H1 (cell line): ENCODE measurements at regions not wholly inside any gene's neighbourhood (a gene's known extent, or its start where the extent isn't known, plus 50 kb on each side); places are given as distances from the start of the nearest gene placed in this dataset.

Experiments
- CTCF ChIA-PET: fragments of 300-600 bp; sonication (Branson Sonifier 250); formaldehyde crosslinking; loops from one replicate; lab custom pipeline; 2021; ENCODE audit not compliant: partially characterized antibody; lab: Charles Lee
- POLR2A ChIA-PET: fragments of 300-600 bp; sonication (Branson Sonifier 250); formaldehyde crosslinking; loops from one replicate; lab custom pipeline; 2021; ENCODE audit warnings: inconsistent platforms; ENCODE audit not compliant: partially characterized antibody; lab: Charles Lee
- DNase-seq, 2 experiments: peaks; one replicate each; pipeline versions ENCODE4 v3.0.0 to v3.0.0-alpha.2; 2010 to 2022; ENCODE audit warnings: low spot score in 2 of 2, low read depth in 1 of 2, mixed read lengths in 1 of 2
- FAIRE-seq: peaks from 2 replicates; lab custom pipeline; 2011; peaks lifted over from hg19 to GRCh38; lab: Jason Lieb, UNC
- H2AFZ ChIP-seq: 2 replicates; pipeline ENCODE4 v1.8.1; 2012; ENCODE audit warnings: low read length, inconsistent platforms
- H2AK5ac ChIP-seq: 2 replicates; pipeline ENCODE4 v1.6.1; 2013; ENCODE audit warnings: low read depth, low read length
- H2BK120ac ChIP-seq: replicated peaks from 2 replicates; pipeline ENCODE3; 2013; ENCODE audit warnings: low read depth, low read length, inconsistent platforms
- H2BK12ac ChIP-seq: 2 replicates; pipeline ENCODE4 v1.6.1; 2013; ENCODE audit warnings: low read depth, low read length
- H2BK15ac ChIP-seq: 2 replicates; pipeline ENCODE4 v1.6.1; 2013; ENCODE audit warnings: low read length
- H2BK20ac ChIP-seq: 2 replicates; pipeline ENCODE4 v1.6.1; 2013; ENCODE audit warnings: low read length
- H2BK5ac ChIP-seq: 2 replicates; pipeline ENCODE4 v1.6.1; 2013; ENCODE audit warnings: low read depth, low read length
- H3K14ac ChIP-seq: 2 replicates; pipeline ENCODE4 v1.6.1; 2013; ENCODE audit warnings: inconsistent platforms; ENCODE audit not compliant: insufficient read length
- H3K18ac ChIP-seq: 2 replicates; pipeline ENCODE4 v1.6.1; 2013; ENCODE audit warnings: low read length; ENCODE audit errors: extremely low read depth
- H3K23ac ChIP-seq: 2 replicates; pipeline ENCODE4 v1.6.1; 2013; ENCODE audit warnings: inconsistent platforms; ENCODE audit not compliant: insufficient read length
- H3K23me2 ChIP-seq: 2 replicates; pipeline ENCODE4 v1.6.1; 2013; ENCODE audit warnings: low read depth, low read length
- H3K27ac ChIP-seq: 2 replicates; pipeline ENCODE4 v1.6.1; 2011; ENCODE audit warnings: low read depth, low read length, inconsistent platforms
- H3K27me3 ChIP-seq, 4 experiments: replicated peaks in 1 of 4; 1 replicate in 1 of 4; 2 replicates in 3 of 4; pipeline versions ENCODE4 v1.6.1 to v1.8.1; 2011 to 2013; ENCODE audit warnings: low read length in 3 of 4, mild to moderate bottlenecking in 3 of 4, inconsistent platforms in 2 of 4, mixed read lengths in 2 of 4, moderate library complexity in 1 of 4; ENCODE audit not compliant: control insufficient read depth in 3 of 4, insufficient read depth in 3 of 4; ENCODE audit errors: extremely low read depth in 1 of 4
- H3K36me3 ChIP-seq, 4 experiments: 2 replicates each; pipeline versions ENCODE4 v1.6.1 to v1.8.1; 2011 to 2013; ENCODE audit warnings: mild to moderate bottlenecking in 4 of 4, low read length in 3 of 4, moderate library complexity in 2 of 4, control low read depth in 1 of 4, inconsistent platforms in 1 of 4; ENCODE audit not compliant: insufficient read depth in 4 of 4, control insufficient read depth in 2 of 4
- H3K4ac ChIP-seq: replicated peaks from 2 replicates; pipeline ENCODE3; 2013; ENCODE audit warnings: low read length, low read depth, mixed read lengths, inconsistent platforms; ENCODE audit not compliant: insufficient read length
- H3K4me1 ChIP-seq, 4 experiments: replicated peaks in 1 of 4; 1 replicate in 1 of 4; 2 replicates in 3 of 4; pipeline versions ENCODE4 v1.6.1 to v1.8.1; 2011 to 2013; ENCODE audit warnings: low read length in 3 of 4, inconsistent platforms in 2 of 4, mixed read lengths in 1 of 4; ENCODE audit not compliant: insufficient read depth in 4 of 4, control insufficient read depth in 3 of 4
- H3K4me2 ChIP-seq, 2 experiments: 2 replicates each; pipeline versions ENCODE4 v1.6.1 to v1.8.1; 2011 to 2013; ENCODE audit warnings: low read depth in 2 of 2, low read length in 2 of 2, control low read depth in 1 of 2, inconsistent platforms in 1 of 2, mild to moderate bottlenecking in 1 of 2; ENCODE audit not compliant: insufficient read depth in 1 of 2
- H3K4me3 ChIP-seq, 4 experiments: fragments of 200-600, 300-600 bp in 1 of 4; sonication (generic), shearing (Covaris generic), sonication (Bioruptor Twin) in 1 of 4; 2 replicates each; pipeline versions ENCODE4 v1.5.1 to v1.8.1; 2011 to 2016; ENCODE audit warnings: low read length in 4 of 4, low read depth in 3 of 4, control low read depth in 2 of 4, inconsistent platforms in 2 of 4, mild to moderate bottlenecking in 2 of 4, mixed read lengths in 1 of 4, moderate library complexity in 1 of 4; ENCODE audit not compliant: insufficient read depth in 2 of 4; ENCODE audit errors: extremely low read depth in 1 of 4
- H3K56ac ChIP-seq: replicated peaks from 2 replicates; pipeline ENCODE3; 2013; ENCODE audit warnings: low read depth, mild to moderate bottlenecking, mixed read lengths, low read length, inconsistent platforms; ENCODE audit not compliant: insufficient read length
- H3K79me1 ChIP-seq: 2 replicates; pipeline ENCODE4 v1.6.1; 2013; ENCODE audit warnings: low read depth, low read length, control low read depth
- H3K79me2 ChIP-seq, 2 experiments: 2 replicates each; pipeline versions ENCODE4 v1.6.1 to v1.8.1; 2012 to 2013; ENCODE audit warnings: low read length in 2 of 2, mild to moderate bottlenecking in 2 of 2, inconsistent platforms in 1 of 2; ENCODE audit not compliant: insufficient read depth in 2 of 2, control insufficient read depth in 1 of 2
- H3K9ac ChIP-seq, 4 experiments: replicated peaks in 1 of 4; 1 replicate in 1 of 4; 2 replicates in 3 of 4; pipeline versions ENCODE4 v1.6.1 to v1.8.1; 2011 to 2013; ENCODE audit warnings: low read depth in 3 of 4, low read length in 3 of 4, control low read depth in 2 of 4, mild to moderate bottlenecking in 2 of 4, moderate library complexity in 2 of 4, inconsistent platforms in 1 of 4; ENCODE audit errors: extremely low read depth in 1 of 4
- H3K9me3 ChIP-seq, 2 experiments: 2 replicates each; pipeline versions ENCODE4 v1.6.1 to v1.8.1; 2012 to 2013; ENCODE audit warnings: mild to moderate bottlenecking in 2 of 2, moderate library complexity in 2 of 2, control low read depth in 1 of 2, inconsistent platforms in 1 of 2, low read depth in 1 of 2, low read length in 1 of 2, mixed read lengths in 1 of 2; ENCODE audit not compliant: insufficient read depth in 2 of 2
- H4K20me1 ChIP-seq, 2 experiments: replicated peaks in 1 of 2; 2 replicates each; pipeline versions ENCODE3 to v1.8.1; 2011 to 2013; ENCODE audit warnings: inconsistent platforms in 2 of 2, low read length in 2 of 2, mild to moderate bottlenecking in 1 of 2; ENCODE audit not compliant: insufficient read depth in 2 of 2, control insufficient read depth in 1 of 2
- H4K5ac ChIP-seq: 2 replicates; pipeline ENCODE4 v1.6.1; 2013; ENCODE audit warnings: low read length, low read depth, mixed read lengths, inconsistent platforms; ENCODE audit not compliant: insufficient read length
- H4K8ac ChIP-seq: 2 replicates; pipeline ENCODE4 v1.8.0; 2013; ENCODE audit warnings: mild to moderate bottlenecking, moderate library complexity, low read length, inconsistent platforms; ENCODE audit not compliant: insufficient read depth; ENCODE audit errors: extremely low read depth
- H4K91ac ChIP-seq: replicated peaks from 2 replicates; pipeline ENCODE3; 2013; ENCODE audit warnings: low read length, mixed read lengths, inconsistent platforms; ENCODE audit not compliant: insufficient read length
- BRCA1 ChIP-seq: IDR thresholded peaks from 2 replicates; pipeline ENCODE4 v1.6.1; 2012; ENCODE audit warnings: low read depth, low read length, improper control_type of control experiment
- EP300 ChIP-seq, 2 experiments: IDR thresholded peaks; 1 replicate in 1 of 2; 2 replicates in 1 of 2; pipeline ENCODE4 v1.6.1; 2011 to 2012; ENCODE audit warnings: low read depth in 2 of 2, low read length in 2 of 2, mild to moderate bottlenecking in 2 of 2, borderline replicate concordance in 1 of 2, inconsistent platforms in 1 of 2, moderate library complexity in 1 of 2
- FOSL1 ChIP-seq: IDR thresholded peaks from 2 replicates; pipeline ENCODE4 v1.6.1; 2011; ENCODE audit warnings: mild to moderate bottlenecking, low read depth, low read length, moderate library complexity; ENCODE audit not compliant: insufficient read depth
- HDAC2 ChIP-seq, 2 experiments: fragments of 300-600 bp in 1 of 2; sonication (generic) in 1 of 2; IDR thresholded peaks; 2 replicates each; pipeline ENCODE4 v1.6.1; 2011 to 2012; ENCODE audit warnings: low read depth in 2 of 2, low read length in 2 of 2, mild to moderate bottlenecking in 2 of 2, moderate library complexity in 2 of 2, borderline replicate concordance in 1 of 2, inconsistent platforms in 1 of 2
- HDAC6 ChIP-seq: IDR thresholded peaks from one replicate; pipeline ENCODE4 v1.7.1; 2012; ENCODE audit warnings: low read depth, mild to moderate bottlenecking, inconsistent platforms, low read length, moderate library complexity
- JUN ChIP-seq: IDR thresholded peaks from 2 replicates; pipeline ENCODE4 v1.6.1; 2011; ENCODE audit warnings: low read depth, mild to moderate bottlenecking, improper control_type of control experiment, low read length
- MAFK ChIP-seq: IDR thresholded peaks from 2 replicates; pipeline ENCODE4 v1.6.1; 2012; ENCODE audit warnings: low read depth, mild to moderate bottlenecking, improper control_type of control experiment, low read length
- SP2 ChIP-seq: IDR thresholded peaks from 2 replicates; pipeline ENCODE4 v1.6.1; 2012; ENCODE audit warnings: mild to moderate bottlenecking, low read length, inconsistent platforms
- TCF12 ChIP-seq: IDR thresholded peaks from 2 replicates; pipeline ENCODE4 v1.6.1; 2011; ENCODE audit warnings: low read depth, mild to moderate bottlenecking, low read length
- WGBS, 2 experiments: shearing (Covaris generic) in 1 of 2; methylation state at CpG; one replicate each; pipeline versions ENCODE4 v1.1.6 to v1.1.7; 2013 to 2015; ENCODE audit warnings: low lambda C conversion rate in 2 of 2, mixed read lengths in 2 of 2, inconsistent platforms in 1 of 2, low coverage in 1 of 2, missing lambda C conversion rate in 1 of 2; ENCODE audit not compliant: insufficient replicate concordance in 2 of 2, insufficient coverage in 1 of 2, insufficient read length in 1 of 2; ENCODE audit errors: extremely low coverage in 1 of 2, missing lambda C conversion rate in 1 of 2; 5-methylcytosine and 5-hydroxymethylcytosine counted together
- TF ChIP-seq, protein P1 (sequence below): IDR thresholded peaks from 2 replicates; pipeline ENCODE4 v1.6.1; 2012; ENCODE audit warnings: inconsistent platforms
- TF ChIP-seq, protein P2 (sequence below): IDR thresholded peaks from 2 replicates; pipeline ENCODE4 v1.6.1; 2012; ENCODE audit warnings: inconsistent platforms
- TF ChIP-seq, protein P3 (sequence below): IDR thresholded peaks from 2 replicates; pipeline ENCODE4 v1.6.1; 2011; ENCODE audit warnings: low read length, improper control_type of control experiment

DNA sequence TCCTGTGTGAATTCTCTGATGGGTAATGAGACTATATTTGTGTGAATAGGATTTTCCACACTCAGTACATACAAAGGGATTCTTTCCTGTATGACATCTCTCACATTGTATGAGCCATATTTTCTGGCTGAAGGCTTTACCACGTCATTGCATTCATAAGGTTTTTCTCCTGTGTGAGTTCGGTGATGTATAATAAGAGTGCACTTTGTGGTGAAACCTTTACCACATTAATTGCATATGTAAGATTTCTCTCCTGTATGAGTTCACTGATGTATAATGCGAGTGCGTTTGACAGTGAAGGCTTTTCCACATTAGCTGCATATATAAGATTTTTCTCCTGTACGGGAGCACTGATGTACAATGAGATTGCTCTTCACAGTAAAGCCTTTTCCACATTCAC, 455.4 kb upstream of the CNTN5 start:
- no peaks in the 10 kb centered on the region for H3K79me2 ChIP-seq
- no peak overlapping the region for H3K4me3 ChIP-seq
- H2BK15ac ChIP-seq: no peak overlapping the region
- ChIA-PET CTCF (no interaction called here), POLR2A (no interaction called here)
- H3K56ac ChIP-seq: no peak overlapping the region
- no peak overlapping the region for H3K18ac ChIP-seq
- H2AK5ac ChIP-seq: no peak overlapping the region
- H3K4ac ChIP-seq: no peak overlapping the region
- H2AFZ ChIP-seq: no peak overlapping the region
- no peak overlapping the region for H3K14ac ChIP-seq
- H2BK120ac ChIP-seq: no peak overlapping the region
- H3K4me1 ChIP-seq: no peaks in the 10 kb centered on the region
- no peaks in the 10 kb centered on the region for H3K79me1 ChIP-seq
- DNase-seq: no peak
- H3K9me3 ChIP-seq: no peaks in the 10 kb centered on the region; a peak in 1 of 4 replicates
- no peak overlapping the region for H2BK5ac ChIP-seq
- 77% methylated on average over 5 of the region's 5 CpGs; no CpG with 5 or more reads in 1 of the 2 experiments for WGBS, 2 experiments
- no peaks in the 10 kb centered on the region for H3K23me2 ChIP-seq
- no peak overlapping the region for H4K5ac ChIP-seq
- no peak overlapping the region for H3K4me2 ChIP-seq
- H3K9ac ChIP-seq: no peak overlapping the region
- H3K23ac ChIP-seq: no peak overlapping the region
- no peak overlapping the region for H4K91ac ChIP-seq
- no peak overlapping the region for H2BK20ac ChIP-seq
- H4K20me1 ChIP-seq: no peaks in the 10 kb centered on the region
- no peaks in the 10 kb centered on the region for H3K36me3 ChIP-seq
- FAIRE-seq: no peak
- no peaks in the 10 kb centered on the region for H3K27me3 ChIP-seq
- no peak overlapping the region for H2BK12ac ChIP-seq
- H3K27ac ChIP-seq: no peak overlapping the region
- no peak overlapping the region for H4K8ac ChIP-seq
- TF ChIP-seq, protein P1, sequence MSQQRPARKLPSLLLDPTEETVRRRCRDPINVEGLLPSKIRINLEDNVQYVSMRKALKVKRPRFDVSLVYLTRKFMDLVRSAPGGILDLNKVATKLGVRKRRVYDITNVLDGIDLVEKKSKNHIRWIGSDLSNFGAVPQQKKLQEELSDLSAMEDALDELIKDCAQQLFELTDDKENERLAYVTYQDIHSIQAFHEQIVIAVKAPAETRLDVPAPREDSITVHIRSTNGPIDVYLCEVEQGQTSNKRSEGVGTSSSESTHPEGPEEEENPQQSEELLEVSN: no peak
- TF ChIP-seq HDAC6 (no peak), MAFK (no peak), FOSL1 (no peak), TCF12 (no peak), HDAC2 (IDR thresholded peaks at IDR 0.05; ENCODE audit: borderline replicate concordance in 1 of 2, low read depth in 2 of 2, low read length in 2 of 2) (no peak), BRCA1 (no peak), JUN (no peak), SP2 (no peak), EP300 (IDR thresholded peaks at IDR 0.05; ENCODE audit: borderline replicate concordance in 1 of 2, low read depth in 2 of 2, low read length in 2 of 2) (no peak)
- TF ChIP-seq, protein P2, sequence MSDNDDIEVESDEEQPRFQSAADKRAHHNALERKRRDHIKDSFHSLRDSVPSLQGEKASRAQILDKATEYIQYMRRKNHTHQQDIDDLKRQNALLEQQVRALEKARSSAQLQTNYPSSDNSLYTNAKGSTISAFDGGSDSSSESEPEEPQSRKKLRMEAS: no peak
- TF ChIP-seq, protein P3, sequence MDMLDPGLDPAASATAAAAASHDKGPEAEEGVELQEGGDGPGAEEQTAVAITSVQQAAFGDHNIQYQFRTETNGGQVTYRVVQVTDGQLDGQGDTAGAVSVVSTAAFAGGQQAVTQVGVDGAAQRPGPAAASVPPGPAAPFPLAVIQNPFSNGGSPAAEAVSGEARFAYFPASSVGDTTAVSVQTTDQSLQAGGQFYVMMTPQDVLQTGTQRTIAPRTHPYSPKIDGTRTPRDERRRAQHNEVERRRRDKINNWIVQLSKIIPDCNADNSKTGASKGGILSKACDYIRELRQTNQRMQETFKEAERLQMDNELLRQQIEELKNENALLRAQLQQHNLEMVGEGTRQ: no peak
